Kidney (tissue), 13 donors: ENCODE measurements at regions not wholly inside any gene's neighbourhood (a gene's known extent, or its start where the extent isn't known, plus 50 kb on each side); places are given as distances from the start of the nearest gene placed in this dataset.
A peak's percentile ranks its signal among the peaks of the same experiment; 100 is the strongest.

Experiments
- DNase-seq, 5 donors: peaks; one replicate each; pipeline ENCODE4 v3.0.0-alpha.2; 2013 to 2020
- FAIRE-seq: peaks from 2 replicates; lab custom pipeline; 2012; peaks lifted over from hg19 to GRCh38; lab: Jason Lieb, UNC
- H3K27ac ChIP-seq, 2 donors: one replicate each; pipeline ENCODE4 v1.7.0; 2013; ENCODE audit warnings: low read depth in 2 of 2, low read length in 2 of 2, inconsistent platforms in 1 of 2
- H3K27me3 ChIP-seq: one replicate; pipeline ENCODE4 v1.7.1; 2013; ENCODE audit warnings: low read length, inconsistent platforms; ENCODE audit not compliant: control insufficient read depth, insufficient read depth
- H3K36me3 ChIP-seq, 3 donors: one replicate each; pipeline versions ENCODE4 v1.7.0 to v1.7.1; 2013; ENCODE audit warnings: low read length in 3 of 3, control low read depth in 1 of 3, inconsistent platforms in 1 of 3; ENCODE audit not compliant: insufficient read depth in 3 of 3, control insufficient read depth in 2 of 3
- H3K4me1 ChIP-seq, 3 donors: one replicate each; pipeline versions ENCODE4 v1.7.0 to v1.7.1; 2013; ENCODE audit warnings: low read length in 3 of 3, inconsistent platforms in 1 of 3, low read depth in 1 of 3; ENCODE audit not compliant: control insufficient read depth in 2 of 3, insufficient read depth in 2 of 3
- H3K4me3 ChIP-seq, 3 donors: one replicate each; pipeline versions ENCODE4 v1.7.0 to v1.8.1; 2013; ENCODE audit warnings: low read length in 3 of 3, control low read depth in 1 of 3, inconsistent platforms in 1 of 3
- H3K9ac ChIP-seq, 3 donors: one replicate each; pipeline versions ENCODE4 v1.7.0 to v1.7.1; 2013; ENCODE audit warnings: low read length in 3 of 3, control low read depth in 1 of 3, inconsistent platforms in 1 of 3
- H3K9me3 ChIP-seq, 3 donors: one replicate each; pipeline versions ENCODE4 v1.7.0 to v1.7.1; 2013; ENCODE audit warnings: low read length in 3 of 3, control low read depth in 1 of 3, inconsistent platforms in 1 of 3; ENCODE audit not compliant: control insufficient read depth in 2 of 3, insufficient read depth in 1 of 3
- intact Hi-C: fragments of 100-400 bp; cut with DNase I; formaldehyde crosslinking; loops from one replicate; pipeline ENCODE4 v1.11.1; 2022
- TF ChIP-seq, protein P1 (sequence below): IDR thresholded peaks from 3 replicates; pipeline ENCODE4 v1.5.1; 2012; ENCODE audit warnings: mild to moderate bottlenecking, moderate library complexity, borderline replicate concordance; ENCODE audit not compliant: insufficient read depth; ENCODE audit errors: extremely low read depth
- donor health status: control.
- donor health status: control.
- donor health status: control.
- donor health status: control.
- donor health status: control.
- donor health status: DM: yes; HTN: yes; CAD: no.
- donor health status: Normal renal cell carcinoma (clear cell type).

DNA sequence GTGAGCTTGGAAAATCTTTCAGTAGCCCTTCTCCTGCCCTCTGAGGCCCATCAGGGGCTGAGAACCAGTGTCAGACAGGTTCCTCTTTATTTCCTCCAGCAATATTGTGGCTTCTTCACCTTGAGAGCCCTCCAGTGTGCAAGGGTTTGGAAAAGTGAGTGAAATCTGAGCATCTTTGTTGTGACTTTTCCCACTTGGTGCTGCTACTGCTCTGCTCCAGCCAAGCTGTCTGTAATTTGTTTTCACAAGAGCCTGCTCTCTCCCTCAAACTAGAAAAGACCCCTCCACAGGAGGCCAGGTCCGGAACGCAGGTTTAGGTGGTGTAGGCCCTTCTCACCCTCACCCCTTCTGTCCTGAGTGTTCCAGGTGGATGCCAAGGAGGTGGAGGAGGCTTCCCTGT, 57.4 kb upstream of the SPRY4 start:
- H3K9ac ChIP-seq: no peak overlapping the region
- no peaks in the 10 kb centered on the region for H3K9me3 ChIP-seq
- no peaks in the 10 kb centered on the region for H3K36me3 ChIP-seq
- H3K4me1 ChIP-seq: no peaks in the 10 kb centered on the region
- intact Hi-C loops: no loop called here
- TF ChIP-seq, protein P1, sequence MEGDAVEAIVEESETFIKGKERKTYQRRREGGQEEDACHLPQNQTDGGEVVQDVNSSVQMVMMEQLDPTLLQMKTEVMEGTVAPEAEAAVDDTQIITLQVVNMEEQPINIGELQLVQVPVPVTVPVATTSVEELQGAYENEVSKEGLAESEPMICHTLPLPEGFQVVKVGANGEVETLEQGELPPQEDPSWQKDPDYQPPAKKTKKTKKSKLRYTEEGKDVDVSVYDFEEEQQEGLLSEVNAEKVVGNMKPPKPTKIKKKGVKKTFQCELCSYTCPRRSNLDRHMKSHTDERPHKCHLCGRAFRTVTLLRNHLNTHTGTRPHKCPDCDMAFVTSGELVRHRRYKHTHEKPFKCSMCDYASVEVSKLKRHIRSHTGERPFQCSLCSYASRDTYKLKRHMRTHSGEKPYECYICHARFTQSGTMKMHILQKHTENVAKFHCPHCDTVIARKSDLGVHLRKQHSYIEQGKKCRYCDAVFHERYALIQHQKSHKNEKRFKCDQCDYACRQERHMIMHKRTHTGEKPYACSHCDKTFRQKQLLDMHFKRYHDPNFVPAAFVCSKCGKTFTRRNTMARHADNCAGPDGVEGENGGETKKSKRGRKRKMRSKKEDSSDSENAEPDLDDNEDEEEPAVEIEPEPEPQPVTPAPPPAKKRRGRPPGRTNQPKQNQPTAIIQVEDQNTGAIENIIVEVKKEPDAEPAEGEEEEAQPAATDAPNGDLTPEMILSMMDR: no peak
- DNase-seq (no peak), FAIRE-seq (no peak)
- H3K4me3 ChIP-seq: no peak overlapping the region
- no peak overlapping the region for H3K27ac ChIP-seq
- H3K27me3 ChIP-seq: no peaks in the 10 kb centered on the region

DNA sequence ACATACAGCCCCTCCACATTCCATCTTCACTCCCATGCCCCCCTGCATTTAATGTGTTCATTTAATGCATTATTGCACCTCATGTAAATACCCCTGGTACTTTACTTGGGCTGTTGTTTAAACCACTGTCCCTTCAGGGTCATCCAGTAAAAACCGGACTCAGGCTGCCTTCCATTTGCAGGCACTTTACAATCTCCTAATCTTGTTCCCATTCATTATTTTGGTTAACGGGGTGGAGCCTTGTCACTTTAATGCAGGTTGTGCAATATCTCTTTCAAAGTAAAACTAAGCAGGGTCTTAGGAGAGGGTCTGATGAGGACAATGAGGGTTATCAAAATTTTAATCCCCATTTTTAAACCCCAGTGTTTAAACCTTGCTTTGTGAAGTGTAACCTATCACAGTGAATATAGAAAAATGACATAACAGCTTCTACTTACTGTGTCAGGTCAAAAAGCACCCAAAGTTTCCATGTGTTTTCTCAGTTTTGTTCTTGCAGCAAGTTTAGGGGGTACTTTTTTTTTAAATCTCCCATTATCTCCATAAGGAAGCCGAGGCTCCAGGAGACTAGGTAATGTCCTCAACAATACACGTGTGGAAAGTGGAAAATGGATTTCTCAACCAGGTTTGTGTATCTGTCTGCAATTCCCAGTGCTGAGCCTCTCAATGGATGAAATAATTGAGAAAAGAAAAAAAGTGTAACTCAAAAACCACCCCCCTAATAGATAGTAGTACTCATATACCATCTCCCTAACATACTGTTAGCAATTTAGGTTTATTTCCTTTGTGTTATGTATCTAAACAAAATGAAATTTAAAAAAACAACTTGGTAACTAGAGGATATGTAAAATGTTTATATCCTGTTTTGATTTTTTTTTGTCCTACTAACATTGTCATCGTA, 54.2 kb upstream of the SPRY4 start:
- FAIRE-seq: no peak
- no peak overlapping the region for H3K9ac ChIP-seq
- H3K9me3 ChIP-seq: no peaks in the 10 kb centered on the region
- no peaks in the 10 kb centered on the region for H3K4me1 ChIP-seq
- H3K36me3 ChIP-seq: no peaks in the 10 kb centered on the region
- H3K4me3 ChIP-seq: no peak overlapping the region
- TF ChIP-seq, protein P1: no peak
- intact Hi-C loops: no loop called here
- no peaks in the 10 kb centered on the region for H3K27me3 ChIP-seq
- no peak overlapping the region for H3K27ac ChIP-seq
- DNase-seq: peak in 1 of 5 donors; percentile 34

DNA sequence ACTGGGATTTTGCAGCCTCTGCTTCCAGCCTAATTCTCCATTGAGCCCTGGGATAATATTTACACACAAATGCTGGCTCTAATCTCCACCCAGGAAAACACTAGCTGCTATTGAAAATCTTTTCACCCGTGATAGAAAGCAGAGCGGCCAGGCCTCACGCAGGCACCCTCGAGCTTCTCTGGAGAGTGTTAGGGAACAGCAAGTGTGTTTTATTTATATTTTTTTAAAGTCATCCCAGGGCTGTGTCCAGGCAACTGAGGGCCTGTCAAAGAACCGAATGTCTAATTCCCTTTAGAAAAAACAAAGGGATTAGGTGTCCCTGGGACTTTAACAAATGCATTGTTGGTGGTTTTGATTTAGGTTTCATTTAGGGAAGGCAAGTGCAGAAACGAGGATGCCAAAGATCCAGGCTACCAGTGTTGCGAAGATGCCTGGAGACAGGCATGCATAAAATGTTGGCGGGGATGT, 51.2 kb upstream of the SPRY4 start:
- Histone ChIP-seq H3K4me3 (no peak overlapping the region), H3K9ac (no peak overlapping the region), H3K36me3 (no peaks in the 10 kb centered on the region), H3K27ac (no peak overlapping the region), H3K27me3 (no peaks in the 10 kb centered on the region), H3K4me1 (no peaks in the 10 kb centered on the region), H3K9me3 (no peaks in the 10 kb centered on the region)
- intact Hi-C loops: no loop called here
- DNase-seq (no peak), FAIRE-seq (no peak)
- TF ChIP-seq, protein P1: no peak
